CD4-positive, alpha-beta T cell treated with Interleukin-6 for 4 hours (primary cell): ENCODE measurements at regions not wholly inside any gene's neighbourhood (a gene's known extent, or its start where the extent isn't known, plus 50 kb on each side); places are given as distances from the start of the nearest gene placed in this dataset.
"Not testable (repeated sequence)": the region's sequence is repeated elsewhere in the genome, so short reads cannot be mapped to it uniquely, and the experiment has no call there.

Experiments
- DNase-seq: peaks from one replicate; pipeline ENCODE4 v3.0.0-alpha.2; 2020; ENCODE audit warnings: mixed read lengths

DNA sequence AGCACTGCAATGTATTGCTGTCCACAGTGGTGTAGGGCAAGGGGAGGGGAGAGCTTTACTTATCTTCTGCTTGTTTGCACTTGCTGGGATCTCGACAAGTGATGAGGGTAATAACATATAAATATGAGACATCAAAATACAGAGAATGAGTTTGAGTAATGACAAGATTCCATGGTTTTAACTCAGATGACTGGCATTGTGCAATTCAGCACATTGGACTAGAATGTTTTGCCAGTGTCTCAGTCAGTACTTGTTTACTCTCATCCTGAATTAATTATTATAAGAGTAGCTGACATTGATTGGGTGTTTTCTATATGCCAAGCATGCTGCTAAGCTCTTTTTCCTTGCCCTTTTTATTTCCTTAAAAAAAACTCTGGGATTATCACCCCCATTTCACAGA, 306.7 kb upstream of the MMADHC start:
- no peak for DNase-seq

- no peak for DNase-seq
Measured at GRCh38 chr2:149892563-149892962, 305.0 kb upstream of the MMADHC start.

DNA sequence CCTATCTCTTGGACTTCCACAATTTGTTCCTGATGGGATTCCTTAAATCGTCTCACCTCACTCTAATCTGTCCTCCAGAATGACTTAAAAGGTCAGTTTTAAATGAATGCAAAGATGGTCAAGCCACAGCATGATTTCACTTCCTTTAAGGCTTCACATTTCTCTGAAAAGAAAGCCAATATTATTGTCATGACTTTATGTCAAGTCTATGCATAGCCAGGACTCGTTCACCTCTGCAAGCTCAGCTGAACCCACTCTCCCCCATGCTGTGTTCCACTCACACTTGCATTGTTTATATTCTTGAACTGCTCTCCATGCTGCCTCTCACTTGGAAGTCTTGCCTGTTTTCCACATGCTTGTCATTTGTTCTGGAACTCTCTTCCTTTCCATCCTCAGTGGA, 298.4 kb upstream of the MMADHC start:
- DNase-seq: no peak

DNA sequence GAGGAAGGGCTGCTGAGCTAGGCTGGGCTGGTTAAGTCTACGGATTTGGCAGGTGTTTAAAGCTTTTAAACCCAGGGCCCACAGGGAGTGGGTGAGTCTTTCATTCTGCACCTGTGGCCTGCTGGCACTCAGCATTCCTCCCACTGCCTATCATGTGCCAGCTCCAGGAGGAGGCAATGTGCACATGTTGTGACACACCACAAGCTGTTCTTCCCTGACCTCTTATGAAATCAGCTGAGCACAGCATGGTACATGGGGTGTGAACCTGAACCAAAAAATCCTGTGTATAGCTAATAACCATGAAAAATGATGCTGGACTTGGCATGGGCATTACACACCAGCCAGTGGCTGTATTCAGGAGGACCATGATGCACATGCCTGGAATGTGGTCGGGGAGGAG, 297.9 kb upstream of the MMADHC start:
- no peak for DNase-seq

DNA sequence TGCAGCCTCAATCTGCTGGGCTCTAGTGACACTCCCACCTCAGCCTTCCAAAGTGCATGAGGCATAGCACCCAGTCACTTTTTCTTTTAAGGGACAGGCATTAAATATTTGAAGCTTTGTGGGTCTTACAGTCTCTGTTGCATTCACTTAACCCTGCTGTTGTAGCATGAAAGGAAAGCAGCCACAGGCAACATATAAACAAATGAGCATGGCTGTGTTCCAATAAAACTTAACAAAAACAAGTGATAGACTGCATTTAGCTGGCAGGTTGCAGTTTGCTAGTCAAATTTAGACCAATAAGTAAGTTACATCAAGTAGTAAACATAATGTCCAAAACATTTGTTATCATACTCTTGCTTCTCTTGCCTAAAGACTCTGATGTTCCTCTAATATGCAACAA, 297.3 kb upstream of the MMADHC start:
- DNase-seq: no peak

DNA sequence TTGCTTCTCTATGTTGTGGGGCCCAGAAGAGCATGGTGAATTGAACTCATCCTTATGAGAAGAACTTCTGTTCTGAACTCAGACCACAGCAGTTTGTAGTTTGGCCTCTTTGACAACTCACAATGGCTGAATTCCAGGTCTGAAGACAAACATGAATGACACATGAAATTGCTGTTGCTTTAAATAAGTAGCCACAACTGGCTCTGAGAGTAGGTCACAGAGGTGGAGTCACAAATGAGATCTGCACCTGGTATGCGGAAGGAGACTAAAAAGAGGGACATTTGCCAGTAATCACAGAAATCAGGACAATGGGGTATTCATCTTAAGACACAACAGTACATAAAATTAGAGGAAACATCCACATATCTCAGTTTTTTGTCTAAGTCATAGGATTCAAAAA, 290.3 kb upstream of the MMADHC start:
- DNase-seq: no peak

DNA sequence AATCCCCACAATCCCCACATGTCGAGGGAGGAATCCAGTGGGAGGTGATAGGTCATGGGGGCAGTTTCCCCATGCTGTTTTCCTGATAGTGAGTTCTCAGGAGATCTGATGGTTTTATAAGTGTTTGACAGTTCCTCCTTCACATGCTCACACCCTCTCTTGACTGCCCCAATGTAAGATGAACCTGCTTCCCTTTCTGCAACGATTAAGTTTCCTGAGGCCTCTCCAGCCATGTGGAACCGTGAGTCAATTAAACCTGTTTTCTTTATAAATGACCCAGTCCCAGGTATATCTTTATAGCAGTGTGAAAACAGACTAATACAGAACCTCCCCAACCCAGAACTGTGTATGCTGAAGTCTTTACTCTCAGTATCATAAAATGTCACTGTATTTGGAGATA, 289.5 kb upstream of the MMADHC start:
- DNase-seq: no peak

- no peak for DNase-seq
Measured at GRCh38 chr2:149873936-149874335, 286.4 kb upstream of the MMADHC start.

DNA sequence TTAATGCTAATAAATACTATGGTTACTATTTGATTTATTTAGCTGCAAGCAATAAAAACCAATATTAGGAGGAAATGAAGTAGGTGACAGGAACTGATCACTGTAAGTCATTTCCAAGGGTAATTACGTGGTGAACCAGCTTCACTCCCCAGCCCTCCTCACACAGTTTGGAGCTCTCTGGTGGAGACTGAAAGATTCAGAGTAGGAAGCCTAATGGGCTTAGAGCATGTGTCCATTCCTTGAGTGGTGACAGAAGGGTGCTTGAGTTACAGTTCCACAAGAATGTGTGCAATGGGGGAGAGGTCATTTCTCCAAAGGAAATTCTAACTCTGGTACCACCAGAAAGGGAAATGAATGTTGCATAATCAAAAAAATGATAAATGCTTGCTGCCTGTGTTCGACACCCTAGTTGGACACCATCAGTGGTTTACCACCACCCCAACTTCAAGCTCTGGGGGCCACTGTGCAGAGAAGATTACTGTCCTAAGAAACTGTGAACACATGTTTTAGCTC, 285.1 kb upstream of the MMADHC start:
- DNase-seq: no peak

GRCh38 chr2:149872041-149872440, 284.5 kb upstream of the MMADHC start:
- no peak for DNase-seq

GRCh38 chr2:149871091-149871885, 283.7 kb upstream of the MMADHC start:
- DNase-seq: no peak

DNA sequence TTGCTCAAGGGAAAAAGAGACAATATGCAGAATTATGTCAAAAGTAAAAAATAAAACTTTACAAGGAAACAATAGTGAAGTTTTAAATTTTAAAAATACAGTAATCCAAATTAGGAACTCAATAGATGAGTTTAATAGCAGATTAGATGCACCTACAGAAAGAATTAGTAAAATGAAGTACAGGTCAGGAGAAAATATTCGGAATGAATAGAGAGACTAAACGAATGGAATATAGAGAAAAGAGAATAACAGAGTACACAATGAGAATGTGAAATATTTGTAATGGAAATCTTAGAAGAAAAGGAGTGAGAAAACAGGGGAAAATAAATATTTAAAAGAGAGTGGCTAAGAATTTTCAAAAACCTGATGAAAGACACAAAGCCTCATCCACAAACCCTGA, 275.7 kb upstream of the MMADHC start:
- DNase-seq: no peak

DNA sequence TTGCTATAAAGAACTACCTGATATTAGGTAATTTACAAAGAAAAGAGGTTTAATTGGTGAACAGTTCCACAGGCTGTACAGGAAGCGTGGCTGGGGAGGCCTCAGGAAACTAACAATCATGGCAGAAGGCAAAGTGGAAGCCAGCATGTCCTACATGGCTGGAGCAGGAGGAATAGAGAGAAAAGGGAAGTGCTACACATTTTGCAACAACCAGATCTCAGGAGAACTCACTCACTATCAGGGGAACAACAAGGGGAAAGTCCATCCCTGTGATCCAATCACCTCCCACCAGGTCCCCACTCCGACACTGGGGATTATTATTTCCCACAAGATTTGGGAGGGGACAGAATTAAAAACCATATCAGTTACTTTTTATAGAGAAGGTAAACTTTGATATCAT, 273.5 kb upstream of the MMADHC start:
- no peak for DNase-seq

DNA sequence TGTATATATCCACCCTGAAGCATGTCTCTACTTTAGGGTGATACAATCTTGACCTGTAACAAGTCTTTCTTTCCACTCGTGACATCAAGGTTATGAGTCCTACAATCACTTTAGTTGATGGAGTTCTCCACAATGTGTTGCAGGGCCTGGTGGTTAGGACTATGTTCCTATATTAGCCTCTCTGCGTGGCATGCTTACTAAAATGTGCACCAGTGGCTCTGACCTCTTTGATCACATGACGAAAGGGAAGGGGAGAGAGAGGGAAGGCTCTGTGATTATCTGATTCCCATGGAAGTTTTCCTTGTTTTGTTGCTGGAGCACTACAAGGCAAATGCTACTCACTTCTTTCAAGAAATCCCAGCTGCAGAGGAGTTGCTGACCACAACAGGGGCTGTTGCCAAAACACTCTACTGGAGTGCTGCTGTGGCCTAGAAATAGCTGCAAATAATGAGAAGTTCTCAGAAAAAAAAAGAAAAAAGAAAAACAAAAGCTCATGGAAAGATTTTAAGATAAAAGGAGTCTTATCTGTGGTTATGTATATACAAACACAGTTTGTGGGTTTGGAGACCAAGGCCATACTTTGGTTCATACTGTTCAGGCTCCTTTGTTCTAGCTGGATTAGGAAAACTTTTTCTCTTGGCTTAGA, 272.8 kb upstream of the MMADHC start:
- no peak for DNase-seq

GRCh38 chr2:149858901-149859634, 271.5 kb upstream of the MMADHC start:
- no peak for DNase-seq

DNA sequence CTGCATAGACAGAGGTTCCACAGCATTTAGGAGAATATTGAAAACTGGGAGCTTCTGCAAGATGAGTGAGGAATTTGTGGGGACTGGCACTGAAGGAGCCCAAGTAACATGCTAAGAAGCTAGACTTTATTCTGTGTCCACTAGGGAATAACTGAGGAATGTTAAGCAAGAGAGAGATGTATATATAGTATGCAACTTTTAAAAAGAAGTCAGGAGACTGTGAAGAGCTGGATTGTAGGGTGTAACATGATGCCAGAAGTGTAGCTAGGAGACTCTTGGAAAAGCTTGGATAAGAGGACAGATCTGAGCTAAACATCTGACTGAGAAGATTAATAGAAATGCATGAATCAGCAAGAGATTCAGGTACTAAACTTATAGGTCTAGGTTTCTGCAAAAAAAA, 270.6 kb upstream of the MMADHC start:
- DNase-seq: no peak

DNA sequence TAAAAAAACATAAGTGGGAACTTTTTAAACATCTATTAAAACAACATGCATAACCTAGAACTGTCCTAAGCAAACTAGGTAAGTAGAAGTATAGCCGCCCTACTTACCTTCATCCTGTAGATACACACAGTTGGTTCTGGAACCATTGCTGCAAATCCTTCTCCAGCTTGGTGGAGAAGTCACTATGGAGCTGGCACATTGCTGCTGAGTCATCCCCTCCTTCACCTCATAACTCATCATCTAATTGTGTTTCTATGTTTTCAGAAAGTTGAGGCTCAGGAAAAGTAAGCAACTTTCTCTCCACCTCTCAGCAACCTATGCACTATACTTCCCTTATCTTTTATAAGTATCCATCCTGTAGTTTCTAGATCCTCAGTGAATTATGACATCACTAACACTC, 269.8 kb upstream of the MMADHC start:
- DNase-seq: no peak

DNA sequence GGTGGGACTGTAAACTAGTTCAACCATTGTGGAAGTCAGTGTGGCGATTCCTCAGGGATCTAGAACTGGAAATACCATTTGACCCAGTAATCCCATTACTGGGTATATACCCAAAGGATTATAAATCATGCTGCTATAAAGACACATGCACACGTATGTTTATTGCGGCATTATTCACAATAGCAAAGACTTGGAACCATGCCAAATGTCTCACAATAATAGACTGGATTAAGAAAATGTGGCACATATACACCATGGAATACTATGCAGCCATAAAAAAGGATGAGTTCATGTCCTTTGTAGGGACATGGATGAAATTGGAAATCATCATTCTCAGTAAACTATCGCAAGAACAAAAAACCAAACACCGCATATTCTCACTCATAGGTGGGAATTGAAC, 268.3 kb upstream of the MMADHC start:
- DNase-seq: not testable (repeated sequence)

GRCh38 chr2:149849591-149849990, 262.0 kb upstream of the MMADHC start:
- DNase-seq: no peak

DNA sequence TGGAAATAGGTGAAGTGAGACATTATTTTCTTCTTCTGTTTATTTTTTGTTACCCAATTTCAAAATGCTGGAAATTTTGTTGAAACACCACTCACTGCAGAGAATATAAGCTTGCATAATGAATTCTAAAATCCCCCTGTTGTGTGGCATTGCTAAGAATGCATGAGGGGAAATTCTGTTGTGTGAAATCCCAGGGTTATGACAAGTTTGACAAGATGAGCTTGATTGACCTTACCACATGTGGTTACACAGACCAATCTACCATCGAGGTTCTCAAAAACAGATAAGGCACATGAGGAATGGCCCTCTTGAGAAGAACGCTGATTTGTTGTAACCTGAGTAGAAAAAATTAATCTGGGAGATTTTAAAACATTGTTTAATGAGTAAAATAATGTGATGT, 261.6 kb upstream of the MMADHC start:
- no peak for DNase-seq

DNA sequence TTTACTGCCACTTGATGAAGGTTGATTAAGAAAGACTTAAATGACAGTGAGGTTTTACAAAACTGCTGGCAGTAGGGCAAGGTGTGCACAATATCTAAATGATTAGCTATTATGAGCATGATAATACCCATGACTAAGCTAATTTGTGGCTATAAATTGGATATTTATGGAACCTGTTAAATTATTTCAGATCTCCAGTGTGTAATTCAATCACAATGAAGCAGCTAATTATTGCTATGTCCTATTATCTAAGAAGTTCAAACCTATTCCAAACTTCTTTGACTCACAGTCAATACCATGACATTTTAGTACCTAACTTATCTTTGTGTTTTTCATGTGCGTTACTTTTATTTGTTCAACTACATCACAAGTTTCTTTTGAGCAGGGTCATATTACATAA, 253.8 kb upstream of the MMADHC start:
- no peak for DNase-seq

GRCh38 chr2:149832324-149832723, 244.7 kb upstream of the MMADHC start:
- no peak for DNase-seq

DNA sequence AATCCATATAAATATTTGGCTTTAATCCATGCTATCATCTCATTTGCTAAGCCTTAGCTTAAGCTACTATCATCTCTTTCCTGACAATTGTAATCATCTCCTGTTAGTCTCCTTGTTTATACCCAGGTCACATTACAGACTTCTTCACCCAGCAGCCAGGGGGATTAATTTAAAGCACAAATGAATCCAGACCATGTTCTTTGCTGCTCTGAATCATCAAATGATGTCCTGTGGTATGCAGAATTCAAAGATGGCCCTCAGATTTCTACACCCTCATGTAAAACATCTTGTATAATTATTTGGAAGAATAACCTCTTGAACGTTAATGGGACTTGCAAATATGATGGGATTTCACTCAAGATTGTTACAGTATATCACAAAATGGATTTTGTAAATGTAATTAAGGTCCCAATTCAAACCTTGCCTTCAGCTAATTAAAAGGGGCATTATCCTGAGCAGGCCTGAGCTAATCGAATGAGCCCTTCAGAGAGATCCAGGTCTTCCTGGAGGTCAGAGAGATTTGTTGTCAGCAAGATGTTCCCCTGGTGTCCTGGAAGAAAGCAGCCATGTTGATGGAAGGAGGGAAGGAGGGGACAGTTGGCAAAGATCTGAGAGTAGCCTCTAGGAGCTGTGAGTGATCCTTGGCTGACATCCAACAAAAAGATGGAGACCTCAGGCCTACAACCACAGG, 241.1 kb upstream of the MMADHC start:
- DNase-seq: no peak
